ENCODE measurements at regions not wholly inside any gene's neighbourhood (a gene's known extent, or its start where the extent isn't known, plus 50 kb on each side); places are given as distances from the start of the nearest gene placed in this dataset.

DNA sequence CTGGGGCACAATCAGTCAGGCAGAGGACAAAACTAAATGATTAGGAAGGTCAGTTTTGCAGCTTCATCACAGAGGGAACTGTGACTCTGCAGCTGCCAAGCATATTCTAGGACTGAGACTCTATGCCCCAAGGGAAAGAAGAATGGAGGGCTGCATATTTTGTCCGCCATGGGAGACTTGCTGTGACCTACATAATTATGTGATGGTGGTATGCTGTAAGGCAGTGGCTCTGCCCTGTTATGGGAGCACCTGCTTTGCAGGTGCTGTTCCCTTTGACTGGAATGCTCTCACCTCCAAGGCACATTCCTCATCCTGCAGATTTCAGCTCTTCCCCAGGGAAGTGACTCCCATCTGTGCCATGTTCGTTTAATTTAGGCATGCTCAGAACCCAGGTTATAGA is 261.9 kb upstream of the EPHA4 start:
- FAIRE-seq, result no peak
- H4K91ac ChIP-seq (replicated peaks; ENCODE audit: insufficient read length, low read length), result no peak overlapping the region
- ChIA-PET CTCF (ENCODE audit: partially characterized antibody) (interaction anchor here (1.1 kb wide), 1 partner anchor 198 kb away, joined by 3 read pairs; no protein-coding TSS in a partner anchor), POLR2A (ENCODE audit: partially characterized antibody) (no interaction called here)
- H3K56ac ChIP-seq (replicated peaks; ENCODE audit: insufficient read length, low read depth, low read length), result no peak overlapping the region
- no peaks in the 10 kb centered on the region; the same call in 1 of the 2 replicates for H3K23me2 ChIP-seq (ENCODE audit: low read depth, low read length)
- no peak overlapping the region for H3K9ac ChIP-seq (replicated peaks in 1 of 4; ENCODE audit: extremely low read depth in 1 of 4, low read depth in 3 of 4, low read length in 3 of 4)
- no peak overlapping the region for H2BK15ac ChIP-seq (ENCODE audit: low read length)
- WGBS, 2 experiments (ENCODE audit: extremely low coverage in 1 of 2, insufficient coverage in 1 of 2, insufficient read length in 1 of 2, insufficient replicate concordance in 2 of 2, low coverage in 1 of 2, low lambda C conversion rate in 2 of 2, missing lambda C conversion rate in 1 of 2), result 95% methylated on average over 2 of the region's 2 CpGs; no CpG with 5 or more reads in 1 of the 2 experiments
- H3K27ac ChIP-seq (ENCODE audit: low read depth, low read length), result no peak overlapping the region
- no peak overlapping the region for H3K4ac ChIP-seq (replicated peaks; ENCODE audit: insufficient read length, low read depth, low read length)
- H4K20me1 ChIP-seq (replicated peaks in 1 of 2; ENCODE audit: control insufficient read depth in 1 of 2, insufficient read depth in 2 of 2, low read length in 2 of 2), result no peaks in the 10 kb centered on the region
- H3K4me1 ChIP-seq (replicated peaks in 1 of 4; ENCODE audit: control insufficient read depth in 3 of 4, insufficient read depth in 4 of 4, low read length in 3 of 4), result no peaks in the 10 kb centered on the region
- no peaks in the 10 kb centered on the region for H3K79me2 ChIP-seq (ENCODE audit: control insufficient read depth in 1 of 2, insufficient read depth in 2 of 2, low read length in 2 of 2)
- H3K9me3 ChIP-seq (ENCODE audit: insufficient read depth in 2 of 2, low read depth in 1 of 2, low read length in 1 of 2), result no peaks in the 10 kb centered on the region
- H2AK5ac ChIP-seq (ENCODE audit: low read depth, low read length), result no peak overlapping the region
- H2BK12ac ChIP-seq (ENCODE audit: low read depth, low read length), result no peak overlapping the region
- H3K4me3 ChIP-seq (ENCODE audit: extremely low read depth in 1 of 4, insufficient read depth in 2 of 4, low read depth in 3 of 4, low read length in 4 of 4), result no peak overlapping the region
- no peak overlapping the region for H3K23ac ChIP-seq (ENCODE audit: insufficient read length)
- H3K36me3 ChIP-seq (ENCODE audit: control insufficient read depth in 2 of 4, insufficient read depth in 4 of 4, low read length in 3 of 4), result no peaks in the 10 kb centered on the region
- H4K5ac ChIP-seq (ENCODE audit: insufficient read length, low read depth, low read length), result no peak overlapping the region
- no peak overlapping the region for H3K18ac ChIP-seq (ENCODE audit: extremely low read depth, low read length)
- DNase-seq (ENCODE audit: low read depth in 1 of 2, low spot score in 2 of 2), result no peak
- H4K8ac ChIP-seq (ENCODE audit: extremely low read depth, insufficient read depth, low read length), result no peak overlapping the region
- no peak overlapping the region for H2BK20ac ChIP-seq (ENCODE audit: low read length)
- no peaks in the 10 kb centered on the region for H3K79me1 ChIP-seq (ENCODE audit: low read depth, low read length)
- H3K4me2 ChIP-seq (ENCODE audit: insufficient read depth in 1 of 2, low read depth in 2 of 2, low read length in 2 of 2), result no peak overlapping the region
- no peak overlapping the region for H2BK120ac ChIP-seq (replicated peaks; ENCODE audit: low read depth, low read length)
- H3K14ac ChIP-seq (ENCODE audit: insufficient read length), result no peak overlapping the region
- 0 out of 2 replicates have a peak, but pooled peaks have one; percentile 42 for TF ChIP-seq TEAD4 (IDR thresholded peaks at IDR 0.05; ENCODE audit: low read depth, low read length)
- no peak for TF ChIP-seq YY1 (IDR thresholded peaks at IDR 0.05; ENCODE audit: low read depth, low read length)
- no peak for TF ChIP-seq CBX8 (IDR thresholded peaks at IDR 0.05; ENCODE audit: borderline replicate concordance, low read depth, low read length)
- TF ChIP-seq, protein P1, sequence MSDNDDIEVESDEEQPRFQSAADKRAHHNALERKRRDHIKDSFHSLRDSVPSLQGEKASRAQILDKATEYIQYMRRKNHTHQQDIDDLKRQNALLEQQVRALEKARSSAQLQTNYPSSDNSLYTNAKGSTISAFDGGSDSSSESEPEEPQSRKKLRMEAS (IDR thresholded peaks at IDR 0.05), result no peak
- TF ChIP-seq RFX5 (IDR thresholded peaks at IDR 0.05; ENCODE audit: borderline replicate concordance, low read depth, low read length), result no peak
- TF ChIP-seq PHF8 (conservative IDR thresholded peaks at IDR 0.05; ENCODE audit: low read depth, low read length), result no peak
- H3K27me3 ChIP-seq (replicated peaks in 1 of 4; ENCODE audit: control insufficient read depth in 3 of 4, extremely low read depth in 1 of 4, insufficient read depth in 3 of 4, low read length in 3 of 4), result no peaks in the 10 kb centered on the region
- no peak overlapping the region; the same call in 1 of the 2 replicates for H2AFZ ChIP-seq (ENCODE audit: low read length)
- no peak overlapping the region for H2BK5ac ChIP-seq (ENCODE audit: low read depth, low read length)

Data from H1 (cell line).